DMS53 (cell line): ENCODE measurements at regions not wholly inside any gene's neighbourhood (a gene's known extent, or its start where the extent isn't known, plus 50 kb on each side); places are given as distances from the start of the nearest gene placed in this dataset.
"Not testable (repeated sequence)": the region's sequence is repeated elsewhere in the genome, so short reads cannot be mapped to it uniquely, and the experiment has no call there.

Experiments
- DNase-seq: peaks from one replicate; lab custom pipeline; 2025; lab: John Stamatoyannopoulos, UW

DNA sequence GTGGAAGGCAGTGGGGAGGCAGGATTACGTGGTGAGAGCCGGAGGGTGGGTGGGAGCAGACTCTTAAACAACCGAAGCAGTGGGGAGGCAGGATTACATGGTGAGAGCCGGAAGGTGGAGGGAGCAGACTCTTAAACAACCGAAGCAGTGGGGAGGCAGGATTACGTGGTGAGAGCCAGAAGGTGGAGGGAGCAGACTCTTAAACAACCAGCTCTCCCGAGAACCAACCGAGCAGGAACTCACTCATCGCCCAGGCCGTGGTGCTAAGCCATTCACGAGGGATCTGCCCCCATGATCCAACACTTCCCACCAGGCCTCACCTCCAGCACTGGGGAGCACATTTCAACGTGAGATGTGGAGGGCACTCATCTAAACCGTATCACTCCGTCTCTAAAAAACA is 87.7 kb downstream of the RTP5 start:
- DNase-seq: no peak

- no peak for DNase-seq
Observed at GRCh38 chr2:241958818-241959545, 89.5 kb downstream of the RTP5 start.

DNA sequence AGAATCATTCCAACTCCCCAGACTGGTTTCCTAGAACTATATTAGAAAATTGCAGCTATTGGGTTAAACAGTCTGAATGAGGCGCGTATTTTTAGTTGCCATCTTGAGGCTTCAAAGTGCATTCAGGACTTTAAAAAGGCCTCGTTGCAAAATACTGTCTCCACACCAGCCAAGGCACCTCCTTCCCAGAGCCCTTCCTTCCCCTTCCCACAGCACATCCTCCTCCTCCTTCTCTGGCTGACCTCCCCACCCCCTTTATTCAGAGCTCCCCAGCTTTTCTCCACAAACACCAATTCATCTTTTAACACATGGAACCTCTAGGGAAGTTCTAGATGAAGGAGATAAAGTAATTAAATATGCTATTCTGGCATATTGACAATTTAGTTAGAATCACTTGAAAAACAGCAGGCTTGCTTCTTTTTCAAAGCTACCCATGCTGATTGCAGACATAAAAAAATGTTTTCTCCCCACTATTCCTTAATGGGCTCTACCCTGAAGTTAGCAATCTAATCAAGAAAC is 90.3 kb downstream of the RTP5 start:
- no peak for DNase-seq

- DNase-seq: no peak
Observed at GRCh38 chr2:241961454-241961853, 91.9 kb downstream of the RTP5 start.

GRCh38 chr2:241964133-241964532 is 94.6 kb downstream of the RTP5 start:
- DNase-seq: no peak

GRCh38 chr2:241965931-241966412 is 96.4 kb downstream of the RTP5 start:
- peak; percentile 56 for DNase-seq

DNA sequence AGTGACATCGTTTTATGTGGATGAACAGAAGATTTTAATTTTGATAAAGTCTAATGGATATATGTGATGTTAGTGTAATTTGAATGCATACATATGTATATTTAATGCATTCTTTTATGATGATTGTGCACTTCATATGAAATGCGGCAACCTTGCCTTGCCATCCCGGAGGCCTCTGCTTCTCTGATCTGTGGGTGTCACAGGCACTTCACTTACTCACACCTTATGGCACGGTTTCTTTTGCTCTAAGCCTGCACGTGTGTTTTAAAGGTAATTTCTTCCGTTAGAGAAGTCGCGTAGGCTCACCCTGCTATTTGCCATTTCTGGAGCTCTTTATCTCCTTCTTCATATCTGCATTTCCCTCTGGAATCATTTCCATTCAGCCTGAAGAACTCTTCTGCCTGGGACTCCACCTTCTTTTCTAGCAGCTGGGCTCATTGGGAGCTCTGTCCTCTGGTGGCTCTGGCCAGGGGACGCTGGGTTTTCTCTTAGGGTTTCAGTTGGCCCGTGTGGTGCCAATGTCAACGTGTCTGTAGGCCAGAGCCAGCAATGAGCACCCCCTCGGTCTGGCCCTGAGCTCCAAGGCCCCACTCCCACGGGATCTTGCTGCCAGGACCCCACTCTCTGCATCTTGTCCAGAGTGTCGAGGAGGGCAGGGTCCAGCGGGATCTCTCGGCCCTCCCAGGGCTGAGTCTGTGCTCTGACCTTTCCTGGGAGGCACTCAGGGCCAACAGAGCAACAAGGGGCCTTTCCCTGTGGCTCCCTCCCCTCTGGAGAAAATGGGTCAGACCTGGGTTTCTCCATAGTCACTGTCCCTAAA is 97.3 kb downstream of the RTP5 start:
- DNase-seq: no peak

DNA sequence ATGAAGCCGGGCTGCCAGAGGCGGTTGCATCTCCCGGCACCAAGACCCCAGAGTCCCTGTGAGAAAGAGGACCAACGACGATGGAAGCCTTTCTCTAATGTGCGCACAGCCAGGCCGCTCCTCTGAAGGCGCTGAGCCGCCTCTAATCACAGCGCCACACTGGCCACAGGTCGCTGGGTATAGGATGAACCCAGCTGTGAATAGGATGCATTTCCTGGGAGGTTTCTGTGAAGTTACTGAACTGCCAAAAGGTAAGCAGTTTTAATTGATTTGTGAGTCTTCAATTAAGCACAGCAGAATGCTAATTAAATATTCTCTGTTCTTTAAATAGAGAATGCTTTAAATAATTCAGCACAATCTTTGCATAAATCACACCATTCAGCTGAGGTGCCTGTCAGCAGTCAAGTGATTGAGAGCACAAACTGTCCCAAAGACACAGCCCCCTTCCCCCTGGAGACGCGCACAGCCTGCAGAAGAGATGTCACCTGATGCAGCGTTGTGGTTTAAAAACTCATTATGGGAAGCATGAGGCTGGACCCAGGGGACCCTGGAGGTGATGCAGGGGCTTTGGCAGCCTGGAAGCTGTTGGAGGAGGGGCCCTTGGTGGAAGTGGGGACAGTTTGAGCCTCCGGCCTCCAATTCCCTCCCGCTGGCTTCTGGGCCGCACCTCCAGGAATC is 98.1 kb downstream of the RTP5 start:
- no peak for DNase-seq

DNA sequence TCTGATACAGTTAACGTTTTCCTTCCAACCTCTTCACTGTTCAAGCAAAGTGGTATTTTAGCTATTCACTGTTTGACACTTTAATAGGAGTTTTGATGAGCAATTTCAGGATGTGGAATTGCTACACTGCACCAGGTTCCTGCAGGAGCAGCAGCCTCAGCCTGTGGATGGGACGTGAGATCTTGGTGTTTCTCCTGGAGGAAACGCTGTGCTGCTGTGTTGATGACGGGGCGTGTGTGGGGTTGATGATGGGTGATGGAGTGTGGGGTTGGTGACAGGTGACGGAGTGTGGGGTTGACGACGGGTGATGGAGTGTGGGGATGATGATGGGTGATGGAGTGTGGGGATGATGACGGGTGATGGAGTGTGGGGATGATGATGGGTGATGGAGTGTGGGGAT is 98.9 kb downstream of the RTP5 start:
- DNase-seq: no peak

DNA sequence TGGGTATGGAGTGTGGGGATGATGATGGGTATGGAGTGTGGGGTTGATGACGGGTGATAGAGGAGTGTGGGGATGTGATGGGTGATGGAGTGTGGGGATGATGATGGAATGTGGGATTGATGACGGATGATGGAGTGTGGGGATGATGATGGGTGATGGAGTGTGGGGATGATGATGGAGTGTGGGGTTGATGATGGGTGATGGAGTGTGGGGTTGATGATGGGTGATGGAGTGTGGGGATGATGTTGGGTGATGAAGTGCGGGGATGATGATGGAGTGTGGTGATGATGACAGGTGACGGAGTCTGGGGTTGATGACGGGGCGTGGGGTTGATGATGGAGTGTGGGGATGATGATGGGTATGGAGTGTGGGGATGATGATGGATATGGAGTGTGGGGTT is 99.7 kb downstream of the RTP5 start:
- DNase-seq: not testable (repeated sequence)

DNA sequence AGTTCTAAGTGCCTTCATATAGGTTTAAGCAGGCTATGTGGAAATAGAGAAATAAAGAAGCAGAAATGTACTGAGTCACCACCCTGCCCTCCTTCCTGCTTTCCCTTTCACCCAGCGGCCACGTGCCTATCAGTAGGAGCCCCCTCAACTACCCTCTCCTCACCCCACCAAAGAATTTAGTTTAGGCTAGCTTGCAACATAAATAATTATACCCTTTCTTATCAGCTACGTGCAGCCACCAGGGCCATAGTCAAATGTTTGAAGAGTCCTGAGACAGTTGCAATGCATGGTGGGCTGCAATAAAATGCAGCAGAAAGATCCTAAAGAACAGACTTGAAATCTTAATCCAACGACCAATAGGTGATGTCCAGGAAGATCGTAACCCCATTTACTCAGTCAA is 101.2 kb downstream of the RTP5 start:
- DNase-seq: no peak

GRCh38 chr2:241974096-241974495 is 104.6 kb downstream of the RTP5 start:
- DNase-seq: no peak

GRCh38 chr2:241974851-241975592 is 105.5 kb downstream of the RTP5 start:
- no peak for DNase-seq

DNA sequence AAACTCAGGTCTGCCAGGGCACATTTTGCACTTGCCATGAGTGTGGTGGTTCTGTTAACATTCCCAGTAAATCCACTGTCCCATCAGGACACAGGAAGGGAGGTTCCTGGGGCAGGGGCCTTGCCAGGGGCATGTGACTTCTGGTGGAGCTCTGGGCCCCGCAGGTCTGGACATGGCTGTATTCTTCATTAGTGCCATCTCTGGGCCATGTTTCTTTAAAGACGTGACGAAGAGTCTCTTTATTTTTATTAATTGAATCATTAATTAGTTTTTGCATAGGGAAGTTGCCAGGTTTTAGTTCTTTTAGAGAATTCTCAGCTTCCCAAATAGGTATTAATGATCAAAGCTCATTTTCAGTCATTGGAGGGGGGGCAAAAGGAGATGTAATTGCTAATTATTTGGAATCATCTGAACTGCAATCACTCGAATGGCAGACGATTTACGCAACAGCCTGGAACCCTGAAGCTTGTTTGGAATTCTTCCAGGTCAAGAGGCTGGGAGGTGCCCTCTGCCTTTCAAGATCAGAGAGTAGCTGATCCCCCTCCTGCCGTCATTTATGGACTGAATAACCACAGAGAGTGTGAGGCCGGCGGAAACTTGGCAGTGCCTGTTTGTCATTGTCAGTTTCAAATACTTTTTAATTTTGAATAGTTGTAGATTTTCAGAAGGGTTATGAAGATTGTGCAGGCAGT is 106.2 kb downstream of the RTP5 start:
- no peak for DNase-seq

DNA sequence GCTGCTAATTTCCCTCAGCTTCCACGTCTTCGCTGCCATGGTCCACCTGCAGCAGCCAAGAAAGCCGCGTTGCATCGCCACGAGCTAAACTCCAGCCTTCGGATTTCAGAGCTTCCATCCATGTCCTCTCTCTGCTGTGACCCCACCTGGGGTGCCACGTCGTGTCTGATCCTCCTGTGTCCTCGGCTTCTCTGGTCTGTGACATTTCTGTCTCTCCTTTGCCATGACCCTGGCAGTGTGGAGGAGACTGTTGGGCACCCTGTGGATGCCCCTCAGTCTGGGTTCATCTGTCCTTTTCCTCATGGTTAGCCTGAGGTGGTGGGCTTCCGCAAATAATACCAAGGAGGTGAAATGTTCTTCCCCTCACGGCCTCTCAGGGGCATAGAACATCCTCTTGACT is 106.8 kb downstream of the RTP5 start:
- DNase-seq: no peak

DNA sequence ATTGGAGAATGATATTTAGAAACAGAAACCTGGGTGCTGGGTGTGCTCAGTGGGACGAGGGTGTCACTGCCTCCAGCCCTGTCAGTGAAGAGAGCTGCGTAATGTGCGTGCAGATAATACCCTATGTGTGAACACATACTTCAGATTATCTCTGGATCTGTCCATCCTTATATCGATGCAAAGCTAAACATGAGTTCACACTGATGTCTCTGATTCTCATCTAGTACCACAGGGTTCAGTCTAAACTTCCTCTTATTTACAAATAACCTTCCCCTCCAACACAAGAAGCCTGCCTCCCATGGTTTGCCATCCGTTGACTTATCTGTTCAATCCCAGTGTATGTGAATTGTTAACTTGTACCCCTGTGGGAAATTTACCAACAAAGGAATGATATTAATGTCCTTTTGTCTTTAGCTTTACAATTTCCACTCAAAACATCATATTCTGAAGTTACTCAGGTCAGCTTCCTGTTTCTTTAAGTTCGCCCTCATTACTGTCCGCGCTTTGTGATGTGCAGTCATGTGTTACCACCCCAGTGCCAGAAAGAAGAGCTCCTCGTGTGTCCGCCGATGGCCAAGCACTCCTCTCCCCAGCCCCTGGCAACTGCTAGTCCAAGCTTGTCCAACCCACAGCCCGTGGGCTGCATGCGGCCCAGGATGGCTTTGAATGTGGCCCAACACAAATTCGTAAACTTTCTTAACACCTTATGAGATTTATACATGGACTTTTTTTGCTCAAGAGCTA is 108.2 kb downstream of the RTP5 start:
- DNase-seq: no peak

- DNase-seq: no peak
Observed at GRCh38 chr2:241978670-241979069, 109.1 kb downstream of the RTP5 start.

DNA sequence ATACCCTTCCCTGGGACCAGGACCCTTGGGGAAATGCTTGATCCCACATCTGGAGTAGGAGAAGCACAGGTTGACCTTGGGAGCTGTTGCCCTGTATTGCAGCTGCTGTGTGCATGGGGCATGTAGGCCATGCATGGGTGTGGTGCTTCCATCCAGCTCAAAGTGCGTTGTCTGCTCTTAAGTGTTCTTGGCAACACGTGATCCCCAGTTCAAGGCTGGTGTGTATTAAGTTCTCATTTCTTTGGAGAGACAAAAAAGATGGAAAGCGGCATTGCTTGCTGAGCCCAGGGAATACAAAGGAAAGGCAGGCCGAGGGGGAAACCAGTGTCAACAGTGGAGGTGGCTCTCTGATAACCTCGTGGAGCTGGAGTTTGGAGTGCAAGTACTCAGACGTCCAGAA is 110.7 kb downstream of the RTP5 start:
- DNase-seq: no peak

GRCh38 chr2:241981076-241981700 is 111.7 kb downstream of the RTP5 start:
- DNase-seq: no peak
